Keratinocyte (primary cell): ENCODE measurements at regions not wholly inside any gene's neighbourhood (a gene's known extent, or its start where the extent isn't known, plus 50 kb on each side); places are given as distances from the start of the nearest gene placed in this dataset.

ENCODE experiments used
- DNase-seq: peaks from one replicate; pipeline ENCODE4 v3.0.0-alpha.2; 2011; ENCODE audit warnings: low read depth, missing footprints, low spot score
- FAIRE-seq: peaks from 2 replicates; lab custom pipeline; 2011; peaks lifted over from hg19 to GRCh38; lab: Jason Lieb, UNC
- H2AFZ ChIP-seq: 2 replicates; pipeline ENCODE4 v1.6.0; 2012; ENCODE audit warnings: low read length, control low read depth, inconsistent platforms; ENCODE audit not compliant: control insufficient read depth
- H3K27ac ChIP-seq: 2 replicates; pipeline ENCODE4 v1.5.1; 2011; ENCODE audit warnings: low read length; ENCODE audit not compliant: control insufficient read depth, insufficient read depth
- H3K27me3 ChIP-seq: 3 replicates; pipeline ENCODE4 v1.6.0; 2011; ENCODE audit warnings: low read length; ENCODE audit not compliant: control insufficient read depth, insufficient read depth; ENCODE audit errors: extremely low read depth
- H3K36me3 ChIP-seq, 2 experiments: 2 replicates in 1 of 2; 3 replicates in 1 of 2; pipeline ENCODE4 v1.5.1; 2011; ENCODE audit warnings: low read length in 2 of 2, mild to moderate bottlenecking in 1 of 2; ENCODE audit not compliant: control insufficient read depth in 2 of 2, insufficient read depth in 2 of 2; ENCODE audit errors: extremely low read depth in 1 of 2
- H3K4me1 ChIP-seq: 3 replicates; pipeline ENCODE4 v1.5.1; 2011; ENCODE audit warnings: low read length; ENCODE audit not compliant: control insufficient read depth, insufficient read depth; ENCODE audit errors: extremely low read depth
- H3K4me2 ChIP-seq: 3 replicates; pipeline ENCODE4 v1.6.0; 2011; ENCODE audit warnings: low read depth, low read length; ENCODE audit not compliant: control insufficient read depth, insufficient read depth; ENCODE audit errors: extremely low read depth
- H3K4me3 ChIP-seq, 3 experiments: fragments of 200-600 bp in 1 of 3; sonication (generic) in 1 of 3; 2 replicates in 2 of 3; 3 replicates in 1 of 3; pipeline ENCODE4 v1.5.1; 2011 to 2016; ENCODE audit warnings: low read length in 3 of 3, mild to moderate bottlenecking in 3 of 3, control low read depth in 2 of 3, inconsistent platforms in 1 of 3, low read depth in 1 of 3, mixed read lengths in 1 of 3, mixed run types in 1 of 3, moderate library complexity in 1 of 3; ENCODE audit not compliant: control insufficient read depth in 2 of 3, insufficient read depth in 2 of 3; ENCODE audit errors: extremely low read depth in 1 of 3
- H3K79me2 ChIP-seq: 2 replicates; pipeline ENCODE4 v1.6.0; 2012; ENCODE audit warnings: low read length; ENCODE audit not compliant: control insufficient read depth, insufficient read depth
- H3K9ac ChIP-seq: 3 replicates; pipeline ENCODE4 v1.6.0; 2011; ENCODE audit warnings: low read length; ENCODE audit not compliant: control insufficient read depth, insufficient read depth; ENCODE audit errors: extremely low read depth
- H3K9me1 ChIP-seq: 3 replicates; pipeline ENCODE4 v1.6.0; 2011; ENCODE audit warnings: low read length; ENCODE audit not compliant: control insufficient read depth, insufficient read depth; ENCODE audit errors: extremely low read depth
- H3K9me3 ChIP-seq: 2 replicates; pipeline ENCODE4 v1.5.1; 2012; ENCODE audit warnings: low read depth, low read length; ENCODE audit not compliant: control insufficient read depth
- H4K20me1 ChIP-seq: 3 replicates; pipeline ENCODE4 v1.6.0; 2011; ENCODE audit warnings: low read length; ENCODE audit not compliant: control insufficient read depth, insufficient read depth; ENCODE audit errors: extremely low read depth
- EZH2 ChIP-seq: IDR thresholded peaks from one replicate; pipeline ENCODE4 v1.6.1; 2012; ENCODE audit warnings: inconsistent platforms, mild to moderate bottlenecking, low read length, moderate library complexity
- dilution Hi-C: fragments of 300-500 bp; cut with MboI; formaldehyde crosslinking; loops from one replicate; pipeline ENCODE4 v1.7.0; 2020; ENCODE audit warnings: low sequenced_read_pairs; ENCODE audit not compliant: extremely low pct_ligation_motif_present
- TF ChIP-seq, protein P1 (sequence below), 3 experiments: IDR thresholded peaks in 1 of 3; conservative IDR thresholded peaks in 1 of 3; optimal IDR thresholded peaks in 1 of 3; 2 replicates in 2 of 3; 3 replicates in 1 of 3; pipeline versions ENCODE3 to v1.5.1; 2011; ENCODE audit warnings: low read length in 3 of 3, mild to moderate bottlenecking in 3 of 3, moderate library complexity in 2 of 3, control low read depth in 1 of 3, inconsistent platforms in 1 of 3; ENCODE audit not compliant: insufficient read depth in 2 of 3; ENCODE audit errors: extremely low read depth in 1 of 3

GRCh38 chr1:196152975-196153374 is 455.3 kb downstream of the KCNT2 start:
- Histone ChIP-seq H4K20me1 (no peaks in the 10 kb centered on the region), H3K36me3 (no peaks in the 10 kb centered on the region), H3K4me3 (no peak overlapping the region), H3K9me3 (no peaks in the 10 kb centered on the region), H3K27ac (no peak overlapping the region), H2AFZ (no peak overlapping the region), H3K9me1 (no peaks in the 10 kb centered on the region), H3K4me1 (no peaks in the 10 kb centered on the region), H3K79me2 (no peaks in the 10 kb centered on the region), H3K9ac (no peak overlapping the region), H3K27me3 (no peaks in the 10 kb centered on the region), H3K4me2 (no peak overlapping the region)
- dilution Hi-C loops, result no loop called here
- TF ChIP-seq EZH2, result no peak
- TF ChIP-seq, protein P1, sequence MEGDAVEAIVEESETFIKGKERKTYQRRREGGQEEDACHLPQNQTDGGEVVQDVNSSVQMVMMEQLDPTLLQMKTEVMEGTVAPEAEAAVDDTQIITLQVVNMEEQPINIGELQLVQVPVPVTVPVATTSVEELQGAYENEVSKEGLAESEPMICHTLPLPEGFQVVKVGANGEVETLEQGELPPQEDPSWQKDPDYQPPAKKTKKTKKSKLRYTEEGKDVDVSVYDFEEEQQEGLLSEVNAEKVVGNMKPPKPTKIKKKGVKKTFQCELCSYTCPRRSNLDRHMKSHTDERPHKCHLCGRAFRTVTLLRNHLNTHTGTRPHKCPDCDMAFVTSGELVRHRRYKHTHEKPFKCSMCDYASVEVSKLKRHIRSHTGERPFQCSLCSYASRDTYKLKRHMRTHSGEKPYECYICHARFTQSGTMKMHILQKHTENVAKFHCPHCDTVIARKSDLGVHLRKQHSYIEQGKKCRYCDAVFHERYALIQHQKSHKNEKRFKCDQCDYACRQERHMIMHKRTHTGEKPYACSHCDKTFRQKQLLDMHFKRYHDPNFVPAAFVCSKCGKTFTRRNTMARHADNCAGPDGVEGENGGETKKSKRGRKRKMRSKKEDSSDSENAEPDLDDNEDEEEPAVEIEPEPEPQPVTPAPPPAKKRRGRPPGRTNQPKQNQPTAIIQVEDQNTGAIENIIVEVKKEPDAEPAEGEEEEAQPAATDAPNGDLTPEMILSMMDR (optimal IDR thresholded peaks at IDR 0.05 in 1 of 3, IDR thresholded peaks at IDR 0.05 in 1 of 3, conservative IDR thresholded peaks at IDR 0.05 in 1 of 3; ENCODE audit: extremely low read depth in 1 of 3, insufficient read depth in 2 of 3, low read length in 3 of 3), result no peak
- FAIRE-seq (no peak), DNase-seq (no peak)

GRCh38 chr1:196152086-196152485 is 456.2 kb downstream of the KCNT2 start:
- Histone ChIP-seq H3K9me1 (no peaks in the 10 kb centered on the region), H3K9ac (no peak overlapping the region), H3K4me1 (no peaks in the 10 kb centered on the region), H2AFZ (no peak overlapping the region), H3K9me3 (no peaks in the 10 kb centered on the region), H3K4me2 (no peak overlapping the region), H3K27me3 (no peaks in the 10 kb centered on the region), H3K27ac (no peak overlapping the region), H3K79me2 (no peaks in the 10 kb centered on the region), H3K36me3 (no peaks in the 10 kb centered on the region), H3K4me3 (no peak overlapping the region), H4K20me1 (no peaks in the 10 kb centered on the region)
- DNase-seq (no peak), FAIRE-seq (no peak)
- TF ChIP-seq, protein P1 (optimal IDR thresholded peaks at IDR 0.05 in 1 of 3, IDR thresholded peaks at IDR 0.05 in 1 of 3, conservative IDR thresholded peaks at IDR 0.05 in 1 of 3; ENCODE audit: extremely low read depth in 1 of 3, insufficient read depth in 2 of 3, low read length in 3 of 3), result no peak
- TF ChIP-seq EZH2, result no peak
- dilution Hi-C loops, result no loop called here
